GM12891 (cell line): ENCODE measurements at regions not wholly inside any gene's neighbourhood (a gene's known extent, or its start where the extent isn't known, plus 50 kb on each side); places are given as distances from the start of the nearest gene placed in this dataset.

ENCODE experiments used
- PAX5 ChIP-seq: IDR thresholded peaks from 2 replicates; pipeline ENCODE4 v1.6.1; 2011; ENCODE audit warnings: low read length, moderate library complexity, mild to moderate bottlenecking; ENCODE audit not compliant: insufficient read depth, severe bottlenecking
- POLR2A ChIP-seq: IDR thresholded peaks from 2 replicates; pipeline ENCODE4 v1.6.1; 2011; ENCODE audit warnings: low read depth, low read length, control low read depth
- POLR2AphosphoS5 ChIP-seq: IDR thresholded peaks from 2 replicates; pipeline ENCODE4 v1.6.1; 2011; ENCODE audit warnings: low read depth, low read length, control low read depth
- SPI1 ChIP-seq: IDR thresholded peaks from 2 replicates; pipeline ENCODE4 v1.6.1; 2011; ENCODE audit warnings: low read depth, low read length, control low read depth
- TAF1 ChIP-seq: IDR thresholded peaks from 2 replicates; pipeline ENCODE4 v1.6.1; 2011; ENCODE audit warnings: low read depth, low read length, control low read depth

GRCh38 chr2:167880415-167880814 is 367.0 kb downstream of the STK39 start:
- TF ChIP-seq POLR2A, result no peak
- no peak for TF ChIP-seq POLR2AphosphoS5
- TF ChIP-seq SPI1, result no peak
- TF ChIP-seq TAF1, result no peak
- no peak for TF ChIP-seq PAX5
